GM21515 (cell line): ENCODE measurements at regions not wholly inside any gene's neighbourhood (a gene's known extent, or its start where the extent isn't known, plus 50 kb on each side); places are given as distances from the start of the nearest gene placed in this dataset.
"Not testable (repeated sequence)": the region's sequence is repeated elsewhere in the genome, so short reads cannot be mapped to it uniquely, and the experiment has no call there.

ENCODE experiments used
- ATAC-seq: cut with Tn5 transposase; IDR thresholded peaks from one replicate; pipeline ENCODE4 v1.9.1; 2021; ENCODE audit not compliant: unreplicated experiment

GRCh38 chr17:70687421-70687820, 518.1 kb downstream of the KCNJ2 start:
- no peak for ATAC-seq

GRCh38 chr17:70691150-70691549, 521.8 kb downstream of the KCNJ2 start:
- ATAC-seq = no peak

- no peak for ATAC-seq
These were observed 530.1 kb downstream of the KCNJ2 start for GRCh38 chr17:70699408-70699807.

GRCh38 chr17:70702683-70703255, 533.4 kb downstream of the KCNJ2 start:
- no peak for ATAC-seq

GRCh38 chr17:70709596-70709995, 540.3 kb downstream of the KCNJ2 start:
- ATAC-seq = no peak

GRCh38 chr17:70713694-70714093, 544.4 kb downstream of the KCNJ2 start:
- ATAC-seq = no peak

- ATAC-seq = no peak
These were observed 547.2 kb downstream of the KCNJ2 start for GRCh38 chr17:70716551-70716950.

- no peak for ATAC-seq
These were observed 547.7 kb downstream of the KCNJ2 start for GRCh38 chr17:70717042-70717441.

- no peak for ATAC-seq
These were observed 567.1 kb downstream of the KCNJ2 start for GRCh38 chr17:70736375-70736957.

GRCh38 chr17:70739065-70739464, 569.7 kb downstream of the KCNJ2 start:
- ATAC-seq = no peak

- ATAC-seq = not testable (repeated sequence)
These were observed 577.2 kb downstream of the KCNJ2 start for GRCh38 chr17:70746574-70746973.

GRCh38 chr17:70750983-70751382, 581.7 kb downstream of the KCNJ2 start:
- no peak for ATAC-seq

GRCh38 chr17:70752461-70752860, 583.1 kb downstream of the KCNJ2 start:
- not testable (repeated sequence) for ATAC-seq

- ATAC-seq = no peak
These were observed 583.7 kb downstream of the KCNJ2 start for GRCh38 chr17:70752966-70753467.

GRCh38 chr17:70763018-70763417, 593.7 kb downstream of the KCNJ2 start:
- ATAC-seq = no peak

- no peak for ATAC-seq
These were observed 597.9 kb downstream of the KCNJ2 start for GRCh38 chr17:70767102-70767701.

GRCh38 chr17:70769956-70770355, 600.6 kb downstream of the KCNJ2 start:
- no peak for ATAC-seq

GRCh38 chr17:70771804-70772386, 602.6 kb downstream of the KCNJ2 start:
- ATAC-seq = no peak

GRCh38 chr17:70772761-70773160, 603.4 kb downstream of the KCNJ2 start:
- ATAC-seq = no peak

- ATAC-seq = no peak
These were observed 603.9 kb downstream of the KCNJ2 start for GRCh38 chr17:70773258-70773657.

- no peak for ATAC-seq
These were observed 605.2 kb downstream of the KCNJ2 start for GRCh38 chr17:70774339-70775117.
